HL-60 (cell line): ENCODE measurements at regions not wholly inside any gene's neighbourhood (a gene's known extent, or its start where the extent isn't known, plus 50 kb on each side); places are given as distances from the start of the nearest gene placed in this dataset.

ENCODE experiments used
- DNase-seq, 2 experiments: peaks; one replicate each; pipeline ENCODE4 v3.0.0-alpha.2; 2010 to 2020; ENCODE audit warnings: low read depth in 1 of 2, low spot score in 1 of 2
- H3K27ac ChIP-seq: fragments of 250-450 bp; sonication (Bioruptor Pico); replicated peaks from 2 replicates; pipeline ENCODE4 v1.5.1; 2020; ENCODE audit warnings: mild to moderate bottlenecking, moderate library complexity
- H3K27me3 ChIP-seq: fragments of 250-450 bp; sonication (Bioruptor Pico); 2 replicates; pipeline ENCODE4 v1.5.1; 2021; ENCODE audit warnings: mild to moderate bottlenecking, moderate library complexity; ENCODE audit not compliant: insufficient read depth, poor library complexity, severe bottlenecking
- H3K4me3 ChIP-seq: replicated peaks from 2 replicates; pipeline ENCODE4 v1.5.1; 2011; ENCODE audit warnings: mild to moderate bottlenecking, control low read depth, low read length; ENCODE audit not compliant: insufficient read depth
- GABPA ChIP-seq: IDR thresholded peaks from 2 replicates; pipeline ENCODE4 v1.6.1; 2012; ENCODE audit warnings: low read depth
- POLR2AphosphoS5 ChIP-seq: IDR thresholded peaks from 2 replicates; pipeline ENCODE4 v1.6.1; 2012; ENCODE audit warnings: low read depth
- SPI1 ChIP-seq: IDR thresholded peaks from 2 replicates; pipeline ENCODE4 v1.6.1; 2012; ENCODE audit warnings: low read depth, mild to moderate bottlenecking, borderline replicate concordance
- TF ChIP-seq, protein P1 (sequence below): IDR thresholded peaks from 2 replicates; pipeline ENCODE4 v1.6.1; 2012; ENCODE audit warnings: low read depth; ENCODE audit not compliant: insufficient replicate concordance
- TF ChIP-seq, protein P2 (sequence below): IDR thresholded peaks from one replicate; pipeline ENCODE4 v1.5.1; 2011; ENCODE audit warnings: low read length, control low read depth, inconsistent platforms; ENCODE audit not compliant: insufficient read depth

DNA sequence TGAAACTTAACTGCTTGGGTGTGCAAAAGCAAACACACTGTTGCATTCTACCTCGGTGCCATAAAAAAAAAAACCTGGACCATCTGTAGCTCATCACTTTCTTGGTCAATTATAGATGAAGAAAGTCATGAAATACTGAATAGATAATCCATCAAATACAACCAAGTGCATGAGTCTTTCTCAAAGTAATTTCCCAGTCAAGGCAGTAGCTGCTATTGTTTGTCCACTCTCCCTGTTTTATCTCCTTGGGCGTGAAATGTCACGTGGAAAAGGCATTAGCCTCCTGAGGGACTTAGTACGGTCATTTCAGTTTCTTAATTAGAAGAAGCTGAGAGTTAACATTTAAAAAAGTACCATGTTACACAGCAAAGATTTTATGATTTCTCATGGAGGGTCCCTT is 1697.9 kb downstream of the PCDH9 start:
- H3K4me3 ChIP-seq = no peak overlapping the region
- H3K27me3 ChIP-seq = no peaks in the 10 kb centered on the region
- TF ChIP-seq POLR2AphosphoS5 (no peak), GABPA (no peak), SPI1 (no peak)
- TF ChIP-seq, protein P1, sequence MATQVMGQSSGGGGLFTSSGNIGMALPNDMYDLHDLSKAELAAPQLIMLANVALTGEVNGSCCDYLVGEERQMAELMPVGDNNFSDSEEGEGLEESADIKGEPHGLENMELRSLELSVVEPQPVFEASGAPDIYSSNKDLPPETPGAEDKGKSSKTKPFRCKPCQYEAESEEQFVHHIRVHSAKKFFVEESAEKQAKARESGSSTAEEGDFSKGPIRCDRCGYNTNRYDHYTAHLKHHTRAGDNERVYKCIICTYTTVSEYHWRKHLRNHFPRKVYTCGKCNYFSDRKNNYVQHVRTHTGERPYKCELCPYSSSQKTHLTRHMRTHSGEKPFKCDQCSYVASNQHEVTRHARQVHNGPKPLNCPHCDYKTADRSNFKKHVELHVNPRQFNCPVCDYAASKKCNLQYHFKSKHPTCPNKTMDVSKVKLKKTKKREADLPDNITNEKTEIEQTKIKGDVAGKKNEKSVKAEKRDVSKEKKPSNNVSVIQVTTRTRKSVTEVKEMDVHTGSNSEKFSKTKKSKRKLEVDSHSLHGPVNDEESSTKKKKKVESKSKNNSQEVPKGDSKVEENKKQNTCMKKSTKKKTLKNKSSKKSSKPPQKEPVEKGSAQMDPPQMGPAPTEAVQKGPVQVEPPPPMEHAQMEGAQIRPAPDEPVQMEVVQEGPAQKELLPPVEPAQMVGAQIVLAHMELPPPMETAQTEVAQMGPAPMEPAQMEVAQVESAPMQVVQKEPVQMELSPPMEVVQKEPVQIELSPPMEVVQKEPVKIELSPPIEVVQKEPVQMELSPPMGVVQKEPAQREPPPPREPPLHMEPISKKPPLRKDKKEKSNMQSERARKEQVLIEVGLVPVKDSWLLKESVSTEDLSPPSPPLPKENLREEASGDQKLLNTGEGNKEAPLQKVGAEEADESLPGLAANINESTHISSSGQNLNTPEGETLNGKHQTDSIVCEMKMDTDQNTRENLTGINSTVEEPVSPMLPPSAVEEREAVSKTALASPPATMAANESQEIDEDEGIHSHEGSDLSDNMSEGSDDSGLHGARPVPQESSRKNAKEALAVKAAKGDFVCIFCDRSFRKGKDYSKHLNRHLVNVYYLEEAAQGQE = no peak
- TF ChIP-seq, protein P2, sequence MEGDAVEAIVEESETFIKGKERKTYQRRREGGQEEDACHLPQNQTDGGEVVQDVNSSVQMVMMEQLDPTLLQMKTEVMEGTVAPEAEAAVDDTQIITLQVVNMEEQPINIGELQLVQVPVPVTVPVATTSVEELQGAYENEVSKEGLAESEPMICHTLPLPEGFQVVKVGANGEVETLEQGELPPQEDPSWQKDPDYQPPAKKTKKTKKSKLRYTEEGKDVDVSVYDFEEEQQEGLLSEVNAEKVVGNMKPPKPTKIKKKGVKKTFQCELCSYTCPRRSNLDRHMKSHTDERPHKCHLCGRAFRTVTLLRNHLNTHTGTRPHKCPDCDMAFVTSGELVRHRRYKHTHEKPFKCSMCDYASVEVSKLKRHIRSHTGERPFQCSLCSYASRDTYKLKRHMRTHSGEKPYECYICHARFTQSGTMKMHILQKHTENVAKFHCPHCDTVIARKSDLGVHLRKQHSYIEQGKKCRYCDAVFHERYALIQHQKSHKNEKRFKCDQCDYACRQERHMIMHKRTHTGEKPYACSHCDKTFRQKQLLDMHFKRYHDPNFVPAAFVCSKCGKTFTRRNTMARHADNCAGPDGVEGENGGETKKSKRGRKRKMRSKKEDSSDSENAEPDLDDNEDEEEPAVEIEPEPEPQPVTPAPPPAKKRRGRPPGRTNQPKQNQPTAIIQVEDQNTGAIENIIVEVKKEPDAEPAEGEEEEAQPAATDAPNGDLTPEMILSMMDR = no peak
- H3K27ac ChIP-seq = no peak overlapping the region
- no peak for DNase-seq

DNA sequence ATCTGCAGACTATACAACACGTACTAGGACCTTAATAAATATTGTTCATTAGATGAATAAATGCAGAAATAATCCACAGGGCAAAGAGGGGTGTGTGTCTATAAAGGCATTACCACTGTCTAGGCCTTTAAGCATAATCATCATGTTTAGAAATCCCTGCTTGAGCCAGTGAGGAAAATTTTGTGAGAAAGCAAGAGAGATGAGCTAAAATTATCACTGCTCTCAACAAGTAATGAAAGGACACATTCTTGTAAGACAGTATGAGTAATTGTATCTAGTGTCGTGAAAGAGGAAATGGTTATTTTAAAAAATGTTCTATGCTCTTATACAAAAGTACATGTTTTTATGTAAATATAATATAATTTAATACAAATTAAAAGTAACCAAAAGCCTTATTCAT is 1699.4 kb downstream of the PCDH9 start:
- DNase-seq = no peak
- H3K27ac ChIP-seq = no peak overlapping the region
- TF ChIP-seq SPI1 = no peak
- no peak for TF ChIP-seq POLR2AphosphoS5
- TF ChIP-seq, protein P2 = no peak
- TF ChIP-seq, protein P1 = no peak
- TF ChIP-seq GABPA = no peak
- no peak overlapping the region for H3K4me3 ChIP-seq
- no peaks in the 10 kb centered on the region for H3K27me3 ChIP-seq

DNA sequence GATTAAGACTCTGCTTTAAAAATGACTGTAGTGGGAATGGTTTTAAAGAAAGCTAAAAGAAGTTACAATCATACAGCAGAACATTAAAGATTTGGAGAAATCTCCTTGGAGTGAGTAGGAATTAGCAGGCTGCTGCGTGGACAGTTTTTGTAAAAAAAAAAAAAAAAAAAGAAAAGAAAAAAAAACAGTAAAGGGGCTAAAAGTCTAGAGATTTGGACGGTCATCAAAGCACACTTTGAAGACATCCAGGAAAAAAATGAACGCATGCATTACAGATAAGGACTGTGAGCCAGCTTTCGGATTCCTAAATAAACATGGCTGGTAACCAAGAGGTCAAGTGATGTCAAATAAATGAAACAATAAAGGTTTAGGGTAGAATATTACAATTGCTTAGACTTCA is 1700.6 kb downstream of the PCDH9 start:
- Histone ChIP-seq H3K27ac (no peak overlapping the region), H3K27me3 (no peaks in the 10 kb centered on the region), H3K4me3 (no peak overlapping the region)
- DNase-seq = no peak
- TF ChIP-seq, protein P2 = no peak
- TF ChIP-seq, protein P1 = no peak
- no peak for TF ChIP-seq GABPA
- no peak for TF ChIP-seq SPI1
- no peak for TF ChIP-seq POLR2AphosphoS5
